GM12891 (cell line): ENCODE measurements at regions not wholly inside any gene's neighbourhood (a gene's known extent, or its start where the extent isn't known, plus 50 kb on each side); places are given as distances from the start of the nearest gene placed in this dataset.
"Not testable (repeated sequence)": the region's sequence is repeated elsewhere in the genome, so short reads cannot be mapped to it uniquely, and the experiment has no call there.

ENCODE experiments used
- POLR2A ChIP-seq: IDR thresholded peaks from 2 replicates; pipeline ENCODE4 v1.6.1; 2011; ENCODE audit warnings: low read depth, low read length, control low read depth
- POLR2AphosphoS5 ChIP-seq: IDR thresholded peaks from 2 replicates; pipeline ENCODE4 v1.6.1; 2011; ENCODE audit warnings: low read depth, low read length, control low read depth
- POU2F2 ChIP-seq: IDR thresholded peaks from 2 replicates; pipeline ENCODE4 v1.6.1; 2011; ENCODE audit warnings: low read depth, mild to moderate bottlenecking, control low read depth, low read length, moderate library complexity
- SPI1 ChIP-seq: IDR thresholded peaks from 2 replicates; pipeline ENCODE4 v1.6.1; 2011; ENCODE audit warnings: low read depth, low read length, control low read depth
- TAF1 ChIP-seq: IDR thresholded peaks from 2 replicates; pipeline ENCODE4 v1.6.1; 2011; ENCODE audit warnings: low read depth, low read length, control low read depth

GRCh38 chr10:30697221-30697620 is 67.7 kb upstream of the LYZL2 start:
- not testable (repeated sequence) for TF ChIP-seq POLR2AphosphoS5, POLR2A, TAF1, SPI1, POU2F2
